Naive thymus-derived CD8-positive, alpha-beta T cell (primary cell): ENCODE measurements at regions not wholly inside any gene's neighbourhood (a gene's known extent, or its start where the extent isn't known, plus 50 kb on each side); places are given as distances from the start of the nearest gene placed in this dataset.
"Not testable (repeated sequence)": the region's sequence is repeated elsewhere in the genome, so short reads cannot be mapped to it uniquely, and the experiment has no call there.

Source experiments
- ATAC-seq, 2 donors: fragments of 150-1000 bp; cut with Tn5 transposase in 1 of 2; sonication (Bioruptor Pico), chemical (Tn5 transposase) in 1 of 2; 1 replicate in 1 of 2; 2 replicates in 1 of 2; pipeline ENCODE4 v1.10.0; 2021; ENCODE audit warnings: mild to moderate bottlenecking in 2 of 2, moderate library complexity in 2 of 2
- POLR2A ChIA-PET: fragments of 350-600 bp; sonication (Branson Sonifier 250); formaldehyde crosslinking; loops from one replicate; lab custom pipeline; 2021; ENCODE audit warnings: antibody characterized with exemption; lab: Charles Lee
- DNase-seq, 10 donors: peaks; one replicate each; pipeline versions ENCODE4 v3.0.0 to v3.0.0-alpha.2; 2020 to 2022
- H3K27ac Mint-ChIP-seq, 10 donors: one replicate each; pipeline ENCODE4 v1.8.0; 2020 to 2022; ENCODE audit warnings: mild to moderate bottlenecking in 10 of 10, mixed read lengths in 10 of 10, moderate library complexity in 4 of 10, inconsistent platforms in 1 of 10
- H3K27me3 Mint-ChIP-seq, 5 donors: one replicate each; pipeline ENCODE4 v1.8.0; 2021 to 2022; ENCODE audit warnings: mixed read lengths in 5 of 5
- H3K36me3 Mint-ChIP-seq, 3 donors: one replicate each; pipeline ENCODE4 v1.8.0; 2020 to 2022; ENCODE audit warnings: mixed read lengths in 3 of 3, mild to moderate bottlenecking in 2 of 3, inconsistent platforms in 1 of 3
- H3K4me1 Mint-ChIP-seq, 4 donors: one replicate each; pipeline ENCODE4 v1.8.0; 2021 to 2022; ENCODE audit warnings: mixed read lengths in 4 of 4
- H3K4me3 Mint-ChIP-seq, 10 donors: one replicate each; pipeline ENCODE4 v1.8.0; 2020 to 2022; ENCODE audit warnings: mild to moderate bottlenecking in 10 of 10, mixed read lengths in 10 of 10, moderate library complexity in 6 of 10, inconsistent platforms in 1 of 10
- H3K9me3 Mint-ChIP-seq, 9 donors: one replicate each; pipeline ENCODE4 v1.8.0; 2020 to 2022; ENCODE audit warnings: mixed read lengths in 9 of 9, mild to moderate bottlenecking in 3 of 9, inconsistent platforms in 1 of 9, moderate library complexity in 1 of 9

- H3K4me3 Mint-ChIP-seq, result no peak overlapping the region
Observed at GRCh38 chr4:72715299-72715698, 146.3 kb upstream of the ADAMTS3 start.

GRCh38 chr4:72714482-72715279, 145.7 kb upstream of the ADAMTS3 start:
- POLR2A ChIA-PET, result no interaction called here
- H3K9me3 Mint-ChIP-seq, result no peaks in the 10 kb centered on the region
- no peaks in the 10 kb centered on the region for H3K4me1 Mint-ChIP-seq

More at GRCh38 chr4:72715299-72715698, 146.3 kb upstream of the ADAMTS3 start:
- Mint-ChIP-seq H3K27ac (no peak overlapping the region), H3K27me3 (peaks cover 0 to 18% (median 4%) of the 10 kb centered on the region in 5 donors), H3K36me3 (no peaks in the 10 kb centered on the region), H3K4me1 (no peaks in the 10 kb centered on the region), H3K9me3 (no peaks in the 10 kb centered on the region)
- ATAC-seq (no peak), DNase-seq (no peak)
- POLR2A ChIA-PET, result no interaction called here

GRCh38 chr4:72712997-72713396, 144.0 kb upstream of the ADAMTS3 start:
- DNase-seq, result no peak
- POLR2A ChIA-PET, result no interaction called here
- H3K4me3 Mint-ChIP-seq, result no peak overlapping the region
- H3K4me1 Mint-ChIP-seq, result no peaks in the 10 kb centered on the region
- H3K27me3 Mint-ChIP-seq, result peaks cover 2 to 18% (median 4%) of the 10 kb centered on the region in 5 donors
- ATAC-seq, result no peak
- no peaks in the 10 kb centered on the region for H3K36me3 Mint-ChIP-seq
- H3K9me3 Mint-ChIP-seq, result no peaks in the 10 kb centered on the region
- H3K27ac Mint-ChIP-seq, result no peak overlapping the region

More at GRCh38 chr4:72714482-72715279, 145.7 kb upstream of the ADAMTS3 start:
- DNase-seq, result no peak
- Mint-ChIP-seq H3K27ac (no peak overlapping the region), H3K27me3 (peaks cover 0 to 18% (median 4%) of the 10 kb centered on the region in 5 donors), H3K4me3 (no peak overlapping the region), H3K36me3 (no peaks in the 10 kb centered on the region)
- ATAC-seq, result no peak

- POLR2A ChIA-PET, result no interaction called here
- no peak overlapping the region for H3K4me3 Mint-ChIP-seq
- peaks cover 3 to 18% (median 6%) of the 10 kb centered on the region in 5 donors for H3K27me3 Mint-ChIP-seq
- H3K4me1 Mint-ChIP-seq, result no peaks in the 10 kb centered on the region
- H3K9me3 Mint-ChIP-seq, result no peaks in the 10 kb centered on the region
- ATAC-seq (no peak), DNase-seq (no peak)
- no peaks in the 10 kb centered on the region for H3K36me3 Mint-ChIP-seq
- no peak overlapping the region for H3K27ac Mint-ChIP-seq
Observed at GRCh38 chr4:72709475-72709874, 140.5 kb upstream of the ADAMTS3 start.

GRCh38 chr4:72706684-72707083, 137.7 kb upstream of the ADAMTS3 start:
- no peaks in the 10 kb centered on the region for H3K9me3 Mint-ChIP-seq
- H3K4me3 Mint-ChIP-seq, result no peak overlapping the region
- POLR2A ChIA-PET, result no interaction called here
- ATAC-seq (no peak), DNase-seq (no peak)
- peaks cover 2 to 17% (median 3%) of the 10 kb centered on the region in 5 donors for H3K27me3 Mint-ChIP-seq
- no peaks in the 10 kb centered on the region for H3K4me1 Mint-ChIP-seq
- H3K36me3 Mint-ChIP-seq, result no peaks in the 10 kb centered on the region
- no peak overlapping the region for H3K27ac Mint-ChIP-seq

GRCh38 chr4:72704925-72705640, 136.1 kb upstream of the ADAMTS3 start:
- peaks cover 0 to 17% (median 3%) of the 10 kb centered on the region in 5 donors for H3K27me3 Mint-ChIP-seq
- H3K27ac Mint-ChIP-seq, ATAC-seq, H3K4me3 Mint-ChIP-seq, POLR2A ChIA-PET, H3K4me1 Mint-ChIP-seq, DNase-seq, H3K36me3 Mint-ChIP-seq, H3K9me3 Mint-ChIP-seq: not testable (repeated sequence)

GRCh38 chr4:72702948-72703347, 133.9 kb upstream of the ADAMTS3 start:
- Mint-ChIP-seq H3K9me3 (no peaks in the 10 kb centered on the region), H3K27ac (no peak overlapping the region), H3K27me3 (peaks cover 0 to 17% (median under 1%) of the 10 kb centered on the region in 5 donors), H3K4me1 (no peaks in the 10 kb centered on the region), H3K36me3 (no peaks in the 10 kb centered on the region), H3K4me3 (no peak overlapping the region)
- POLR2A ChIA-PET, result no interaction called here
- DNase-seq, result no peak
- ATAC-seq, result no peak

GRCh38 chr4:72701987-72702819, 133.2 kb upstream of the ADAMTS3 start:
- Mint-ChIP-seq H3K27me3 (peaks cover 0 to 17% (median 2%) of the 10 kb centered on the region in 5 donors), H3K4me3 (peak overlapping the region; percentile 53 to 85 (median 80)), H3K4me1 (no peaks in the 10 kb centered on the region), H3K36me3 (no peaks in the 10 kb centered on the region), H3K9me3 (no peaks in the 10 kb centered on the region), H3K27ac (peak overlapping the region in 5 of 10 donors; percentile 10 to 75 (median 62))
- peak in 5 of 10 donors; percentile 2 to 43 (median 9) for DNase-seq
- ATAC-seq, result peak in 1 of 2 donors; percentile 33
- POLR2A ChIA-PET, result no interaction called here

GRCh38 chr4:72690771-72691170, 121.8 kb upstream of the ADAMTS3 start:
- Mint-ChIP-seq H3K4me3 (no peak overlapping the region), H3K36me3 (no peaks in the 10 kb centered on the region), H3K9me3 (peaks cover 0 to 6% (median 1%) of the 10 kb centered on the region in 9 donors)

GRCh38 chr4:72689923-72690322, 120.9 kb upstream of the ADAMTS3 start:
- no peaks in the 10 kb centered on the region for H3K36me3 Mint-ChIP-seq
- no peak for ATAC-seq
- POLR2A ChIA-PET, result no interaction called here
- no peak overlapping the region for H3K27ac Mint-ChIP-seq
- DNase-seq, result no peak
- no peaks in the 10 kb centered on the region for H3K4me1 Mint-ChIP-seq
- no peak overlapping the region for H3K4me3 Mint-ChIP-seq
- H3K9me3 Mint-ChIP-seq, result peaks cover 0 to 6% (median 2%) of the 10 kb centered on the region in 9 donors
- no peaks in the 10 kb centered on the region for H3K27me3 Mint-ChIP-seq

More at GRCh38 chr4:72690771-72691170, 121.8 kb upstream of the ADAMTS3 start:
- POLR2A ChIA-PET, result no interaction called here
- Mint-ChIP-seq H3K27me3 (peaks cover 1 to 6% (median 3%) of the 10 kb centered on the region in 5 donors), H3K27ac (no peak overlapping the region), H3K4me1 (no peaks in the 10 kb centered on the region)
- ATAC-seq, result no peak
- no peak for DNase-seq

GRCh38 chr4:72686390-72686789, 117.4 kb upstream of the ADAMTS3 start:
- H3K4me1 Mint-ChIP-seq, H3K36me3 Mint-ChIP-seq, POLR2A ChIA-PET, ATAC-seq, H3K27me3 Mint-ChIP-seq, H3K27ac Mint-ChIP-seq, DNase-seq, H3K4me3 Mint-ChIP-seq: not testable (repeated sequence)
- peaks cover 0 to 25% (median 5%) of the 10 kb centered on the region in 9 donors for H3K9me3 Mint-ChIP-seq

GRCh38 chr4:72679666-72680065, 110.6 kb upstream of the ADAMTS3 start:
- no peaks in the 10 kb centered on the region for H3K36me3 Mint-ChIP-seq
- H3K9me3 Mint-ChIP-seq, result peaks cover 0 to 36% (median 5%) of the 10 kb centered on the region in 9 donors
- ATAC-seq (no peak), DNase-seq (no peak)
- H3K4me1 Mint-ChIP-seq, result no peaks in the 10 kb centered on the region
- no peak overlapping the region for H3K27ac Mint-ChIP-seq
- H3K27me3 Mint-ChIP-seq, result peaks cover 0 to 48% (median 14%) of the 10 kb centered on the region in 5 donors
- H3K4me3 Mint-ChIP-seq, result no peak overlapping the region
- POLR2A ChIA-PET, result no interaction called here
